Neural cell (in vitro differentiated cells): ENCODE measurements at regions not wholly inside any gene's neighbourhood (a gene's known extent, or its start where the extent isn't known, plus 50 kb on each side); places are given as distances from the start of the nearest gene placed in this dataset.
A peak's percentile ranks its signal among the peaks of the same experiment; 100 is the strongest.

Experiments used
- EP300 ChIP-seq: fragments of 450-650 bp; conservative IDR thresholded peaks from 2 replicates; pipeline ENCODE4 v1.6.1; 2014; ENCODE audit warnings: antibody characterized with exemption, mild to moderate bottlenecking, moderate library complexity; ENCODE audit not compliant: poor library complexity, severe bottlenecking
- EZH2 ChIP-seq: fragments of 200-600, 300-800 bp; shearing (Covaris generic), sonication (generic); IDR thresholded peaks from 2 replicates; pipeline ENCODE4 v1.6.1; 2014; ENCODE audit warnings: antibody characterized with exemption, low read length, borderline replicate concordance, mild to moderate bottlenecking; ENCODE audit not compliant: insufficient read depth, poor library complexity, severe bottlenecking
- MXI1 ChIP-seq: fragments of 450-650 bp; conservative IDR thresholded peaks from 2 replicates; pipeline ENCODE4 v1.6.1; 2014; ENCODE audit warnings: antibody characterized with exemption, mild to moderate bottlenecking; ENCODE audit not compliant: poor library complexity, severe bottlenecking
- POLR2AphosphoS5 ChIP-seq: IDR thresholded peaks from 2 replicates; pipeline ENCODE4 v1.6.1; 2012
- RAD21 ChIP-seq: fragments of 450-650 bp; conservative IDR thresholded peaks from 2 replicates; pipeline ENCODE4 v1.6.1; 2014; ENCODE audit warnings: antibody characterized with exemption, mild to moderate bottlenecking, moderate library complexity
- SMC3 ChIP-seq: fragments of 450-650 bp; conservative IDR thresholded peaks from 2 replicates; pipeline ENCODE4 v1.6.1; 2014; ENCODE audit warnings: antibody characterized with exemption, mild to moderate bottlenecking, moderate library complexity; ENCODE audit not compliant: poor library complexity
- TAF1 ChIP-seq: IDR thresholded peaks from 2 replicates; pipeline ENCODE4 v1.6.1; 2012; ENCODE audit warnings: low read depth
- TF ChIP-seq, protein P1 (sequence below): fragments of 450-650 bp; IDR thresholded peaks from 2 replicates; pipeline ENCODE4 v1.5.1; 2014; ENCODE audit warnings: antibody characterized with exemption, mild to moderate bottlenecking, moderate library complexity; ENCODE audit not compliant: poor library complexity, severe bottlenecking
- TF ChIP-seq, protein P2 (sequence below): IDR thresholded peaks from 2 replicates; pipeline ENCODE4 v1.6.1; 2012; ENCODE audit warnings: borderline replicate concordance

- TF ChIP-seq, protein P1, sequence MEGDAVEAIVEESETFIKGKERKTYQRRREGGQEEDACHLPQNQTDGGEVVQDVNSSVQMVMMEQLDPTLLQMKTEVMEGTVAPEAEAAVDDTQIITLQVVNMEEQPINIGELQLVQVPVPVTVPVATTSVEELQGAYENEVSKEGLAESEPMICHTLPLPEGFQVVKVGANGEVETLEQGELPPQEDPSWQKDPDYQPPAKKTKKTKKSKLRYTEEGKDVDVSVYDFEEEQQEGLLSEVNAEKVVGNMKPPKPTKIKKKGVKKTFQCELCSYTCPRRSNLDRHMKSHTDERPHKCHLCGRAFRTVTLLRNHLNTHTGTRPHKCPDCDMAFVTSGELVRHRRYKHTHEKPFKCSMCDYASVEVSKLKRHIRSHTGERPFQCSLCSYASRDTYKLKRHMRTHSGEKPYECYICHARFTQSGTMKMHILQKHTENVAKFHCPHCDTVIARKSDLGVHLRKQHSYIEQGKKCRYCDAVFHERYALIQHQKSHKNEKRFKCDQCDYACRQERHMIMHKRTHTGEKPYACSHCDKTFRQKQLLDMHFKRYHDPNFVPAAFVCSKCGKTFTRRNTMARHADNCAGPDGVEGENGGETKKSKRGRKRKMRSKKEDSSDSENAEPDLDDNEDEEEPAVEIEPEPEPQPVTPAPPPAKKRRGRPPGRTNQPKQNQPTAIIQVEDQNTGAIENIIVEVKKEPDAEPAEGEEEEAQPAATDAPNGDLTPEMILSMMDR = no peak
- TF ChIP-seq SMC3 (no peak), MXI1 (no peak), POLR2AphosphoS5 (no peak), EZH2 (no peak), EP300 (no peak), RAD21 (no peak), TAF1 (no peak)
- TF ChIP-seq, protein P2, sequence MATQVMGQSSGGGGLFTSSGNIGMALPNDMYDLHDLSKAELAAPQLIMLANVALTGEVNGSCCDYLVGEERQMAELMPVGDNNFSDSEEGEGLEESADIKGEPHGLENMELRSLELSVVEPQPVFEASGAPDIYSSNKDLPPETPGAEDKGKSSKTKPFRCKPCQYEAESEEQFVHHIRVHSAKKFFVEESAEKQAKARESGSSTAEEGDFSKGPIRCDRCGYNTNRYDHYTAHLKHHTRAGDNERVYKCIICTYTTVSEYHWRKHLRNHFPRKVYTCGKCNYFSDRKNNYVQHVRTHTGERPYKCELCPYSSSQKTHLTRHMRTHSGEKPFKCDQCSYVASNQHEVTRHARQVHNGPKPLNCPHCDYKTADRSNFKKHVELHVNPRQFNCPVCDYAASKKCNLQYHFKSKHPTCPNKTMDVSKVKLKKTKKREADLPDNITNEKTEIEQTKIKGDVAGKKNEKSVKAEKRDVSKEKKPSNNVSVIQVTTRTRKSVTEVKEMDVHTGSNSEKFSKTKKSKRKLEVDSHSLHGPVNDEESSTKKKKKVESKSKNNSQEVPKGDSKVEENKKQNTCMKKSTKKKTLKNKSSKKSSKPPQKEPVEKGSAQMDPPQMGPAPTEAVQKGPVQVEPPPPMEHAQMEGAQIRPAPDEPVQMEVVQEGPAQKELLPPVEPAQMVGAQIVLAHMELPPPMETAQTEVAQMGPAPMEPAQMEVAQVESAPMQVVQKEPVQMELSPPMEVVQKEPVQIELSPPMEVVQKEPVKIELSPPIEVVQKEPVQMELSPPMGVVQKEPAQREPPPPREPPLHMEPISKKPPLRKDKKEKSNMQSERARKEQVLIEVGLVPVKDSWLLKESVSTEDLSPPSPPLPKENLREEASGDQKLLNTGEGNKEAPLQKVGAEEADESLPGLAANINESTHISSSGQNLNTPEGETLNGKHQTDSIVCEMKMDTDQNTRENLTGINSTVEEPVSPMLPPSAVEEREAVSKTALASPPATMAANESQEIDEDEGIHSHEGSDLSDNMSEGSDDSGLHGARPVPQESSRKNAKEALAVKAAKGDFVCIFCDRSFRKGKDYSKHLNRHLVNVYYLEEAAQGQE = peak; percentile 50
Measured at GRCh38 chr16:8026450-8026849, 563.9 kb downstream of the TMEM114 start.
